ENCODE measurements at regions not wholly inside any gene's neighbourhood (a gene's known extent, or its start where the extent isn't known, plus 50 kb on each side); places are given as distances from the start of the nearest gene placed in this dataset.

GRCh38 chr5:142439207-142439860, 114.5 kb upstream of the SPRY4 start:
- Mint-ChIP-seq H3K27me3 (peaks cover 3% of the 10 kb centered on the region), H3K36me3 (no peaks in the 10 kb centered on the region), H3K4me3 (no peak overlapping the region), H3K4me1 (ENCODE audit: low read depth) (peaks cover 22% of the 10 kb centered on the region), H3K27ac (no peak overlapping the region), H3K9me3 (ENCODE audit: low read depth) (no peaks in the 10 kb centered on the region)

- Mint-ChIP-seq H3K27ac (no peak overlapping the region), H3K4me3 (no peak overlapping the region), H3K36me3 (no peaks in the 10 kb centered on the region), H3K4me1 (ENCODE audit: low read depth) (peaks cover 27% of the 10 kb centered on the region), H3K27me3 (peaks cover 3% of the 10 kb centered on the region), H3K9me3 (ENCODE audit: low read depth) (no peaks in the 10 kb centered on the region)
These were observed 113.8 kb upstream of the SPRY4 start for GRCh38 chr5:142438573-142438972.

GRCh38 chr5:142437563-142437962, 112.7 kb upstream of the SPRY4 start:
- Mint-ChIP-seq H3K9me3 (ENCODE audit: low read depth) (no peaks in the 10 kb centered on the region), H3K4me3 (no peak overlapping the region), H3K27me3 (peaks cover 3% of the 10 kb centered on the region), H3K27ac (no peak overlapping the region), H3K4me1 (ENCODE audit: low read depth) (peaks cover 37% of the 10 kb centered on the region), H3K36me3 (no peaks in the 10 kb centered on the region)

GRCh38 chr5:142435410-142436115, 110.7 kb upstream of the SPRY4 start:
- Mint-ChIP-seq H3K27me3 (no peaks in the 10 kb centered on the region), H3K9me3 (ENCODE audit: low read depth) (no peaks in the 10 kb centered on the region), H3K4me1 (ENCODE audit: low read depth) (peaks cover 39% of the 10 kb centered on the region), H3K4me3 (no peak overlapping the region), H3K36me3 (no peaks in the 10 kb centered on the region), H3K27ac (no peak overlapping the region)

GRCh38 chr5:142434322-142434612, 109.4 kb upstream of the SPRY4 start:
- Mint-ChIP-seq H3K9me3 (ENCODE audit: low read depth) (no peaks in the 10 kb centered on the region), H3K36me3 (no peaks in the 10 kb centered on the region), H3K27me3 (no peaks in the 10 kb centered on the region), H3K27ac (no peak overlapping the region), H3K4me1 (ENCODE audit: low read depth) (peaks cover 38% of the 10 kb centered on the region), H3K4me3 (no peak overlapping the region)

DNA sequence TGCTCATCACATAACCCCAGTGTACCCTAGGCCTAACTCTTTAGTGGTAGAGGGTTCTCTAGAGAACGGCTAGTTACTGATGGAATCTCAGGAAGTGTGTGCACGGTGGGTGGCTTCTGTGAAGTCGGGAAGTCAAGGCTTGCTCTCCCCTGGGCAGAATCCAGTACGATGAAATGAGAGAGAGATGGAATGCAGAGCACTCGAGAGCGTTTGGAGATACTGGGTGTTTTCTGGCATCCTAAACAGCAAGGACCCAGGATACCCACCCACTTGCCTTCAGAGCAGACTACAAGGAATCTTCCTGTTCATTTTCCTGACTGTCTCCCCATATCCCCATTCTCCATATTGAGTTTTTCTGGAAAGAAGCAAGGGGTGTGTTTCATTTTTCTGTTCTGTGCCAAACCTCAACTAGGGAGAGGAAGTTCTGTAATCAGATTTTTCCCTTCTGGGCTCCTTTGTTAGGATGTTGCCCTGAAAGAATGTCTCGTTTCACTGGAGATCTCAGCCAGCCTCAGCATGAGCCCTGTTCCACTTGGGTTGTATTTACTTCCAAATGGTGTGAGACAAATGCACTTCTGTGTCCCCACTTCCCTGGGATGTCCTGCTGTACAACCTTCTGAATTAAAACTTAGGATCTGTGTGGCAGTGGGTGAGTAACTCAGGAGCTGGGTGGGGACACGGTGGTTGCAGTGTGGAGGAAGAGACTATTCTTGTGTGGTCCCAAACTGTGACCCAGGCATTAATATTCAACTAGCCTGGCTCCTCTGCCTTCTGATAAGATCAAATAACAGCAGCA, 108.9 kb upstream of the SPRY4 start:
- no peak overlapping the region for H3K27ac Mint-ChIP-seq
- H3K4me3 Mint-ChIP-seq = no peak overlapping the region
- peaks cover 38% of the 10 kb centered on the region for H3K4me1 Mint-ChIP-seq (ENCODE audit: low read depth)
- H3K27me3 Mint-ChIP-seq = no peaks in the 10 kb centered on the region
- H3K9me3 Mint-ChIP-seq (ENCODE audit: low read depth) = no peaks in the 10 kb centered on the region
- no peaks in the 10 kb centered on the region for H3K36me3 Mint-ChIP-seq

DNA sequence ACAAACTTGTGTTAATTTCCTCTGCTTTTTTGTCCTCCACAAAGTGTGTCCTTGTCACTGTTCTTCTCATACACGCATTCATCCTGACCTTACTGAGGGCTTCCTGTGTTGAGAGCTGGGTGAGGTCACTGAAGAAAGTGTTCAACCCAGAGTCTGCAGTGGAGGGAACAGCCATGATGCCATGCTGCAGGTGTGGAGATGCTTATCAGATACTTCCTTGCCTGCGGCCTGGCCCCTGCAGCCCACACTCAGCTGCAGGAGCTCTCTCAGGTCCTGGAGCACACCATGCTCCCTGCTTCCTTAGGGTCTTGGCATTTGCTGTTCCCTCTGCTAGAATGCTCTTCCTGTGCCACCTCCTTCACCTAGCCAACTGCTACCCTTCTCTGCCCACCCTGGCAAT, 108.1 kb upstream of the SPRY4 start:
- Mint-ChIP-seq H3K27ac (peak overlapping the region; percentile 66), H3K4me1 (ENCODE audit: low read depth) (peaks cover 34% of the 10 kb centered on the region), H3K9me3 (ENCODE audit: low read depth) (no peaks in the 10 kb centered on the region), H3K36me3 (no peaks in the 10 kb centered on the region), H3K27me3 (no peaks in the 10 kb centered on the region), H3K4me3 (peak overlapping the region; percentile 64)

GRCh38 chr5:142432369-142432863, 107.6 kb upstream of the SPRY4 start:
- peak overlapping the region; percentile 64 for H3K4me3 Mint-ChIP-seq
- no peaks in the 10 kb centered on the region for H3K36me3 Mint-ChIP-seq
- peaks cover 35% of the 10 kb centered on the region for H3K4me1 Mint-ChIP-seq (ENCODE audit: low read depth)
- H3K27me3 Mint-ChIP-seq = no peaks in the 10 kb centered on the region
- peak overlapping the region; percentile 66 for H3K27ac Mint-ChIP-seq
- H3K9me3 Mint-ChIP-seq (ENCODE audit: low read depth) = no peaks in the 10 kb centered on the region

DNA sequence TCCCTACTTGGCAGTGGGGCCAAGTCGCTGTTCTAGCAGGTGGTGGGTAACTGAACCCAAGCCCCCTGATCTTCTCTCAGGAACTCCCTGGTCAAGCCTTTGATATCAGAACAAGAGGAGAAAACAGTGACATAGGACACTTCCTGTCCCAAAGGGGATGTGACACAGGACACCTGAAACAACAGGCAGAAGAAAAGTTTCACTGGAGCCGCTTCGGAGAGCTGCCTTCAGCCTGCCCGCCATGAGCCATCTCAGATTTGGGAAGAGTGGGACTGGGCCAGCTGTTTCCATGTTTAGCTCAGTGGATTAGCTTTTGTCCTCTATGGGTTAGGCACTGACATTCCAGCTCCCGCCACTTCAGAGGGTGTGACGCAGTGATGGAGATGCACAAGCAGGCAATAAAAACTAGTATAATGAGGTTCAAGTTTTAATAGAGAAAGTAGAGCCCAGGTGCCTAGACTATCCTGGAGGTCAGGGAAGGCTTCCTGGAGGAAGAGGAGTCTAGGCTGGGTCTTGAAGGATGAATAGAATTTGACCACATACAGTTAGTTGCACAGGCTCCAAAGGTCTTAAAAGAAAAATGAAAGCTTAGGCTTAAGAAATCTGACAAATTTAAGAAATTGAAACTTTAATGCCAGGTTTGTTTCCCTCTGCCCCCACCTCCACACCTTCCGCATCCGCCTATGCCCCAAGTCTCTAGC, 104.1 kb upstream of the SPRY4 start:
- H3K4me1 Mint-ChIP-seq (ENCODE audit: low read depth) = peaks cover 47% of the 10 kb centered on the region
- H3K4me3 Mint-ChIP-seq = no peak overlapping the region
- H3K36me3 Mint-ChIP-seq = no peaks in the 10 kb centered on the region
- H3K27ac Mint-ChIP-seq = peak overlapping the region; percentile 61
- no peaks in the 10 kb centered on the region for H3K27me3 Mint-ChIP-seq
- H3K9me3 Mint-ChIP-seq (ENCODE audit: low read depth) = no peaks in the 10 kb centered on the region

DNA sequence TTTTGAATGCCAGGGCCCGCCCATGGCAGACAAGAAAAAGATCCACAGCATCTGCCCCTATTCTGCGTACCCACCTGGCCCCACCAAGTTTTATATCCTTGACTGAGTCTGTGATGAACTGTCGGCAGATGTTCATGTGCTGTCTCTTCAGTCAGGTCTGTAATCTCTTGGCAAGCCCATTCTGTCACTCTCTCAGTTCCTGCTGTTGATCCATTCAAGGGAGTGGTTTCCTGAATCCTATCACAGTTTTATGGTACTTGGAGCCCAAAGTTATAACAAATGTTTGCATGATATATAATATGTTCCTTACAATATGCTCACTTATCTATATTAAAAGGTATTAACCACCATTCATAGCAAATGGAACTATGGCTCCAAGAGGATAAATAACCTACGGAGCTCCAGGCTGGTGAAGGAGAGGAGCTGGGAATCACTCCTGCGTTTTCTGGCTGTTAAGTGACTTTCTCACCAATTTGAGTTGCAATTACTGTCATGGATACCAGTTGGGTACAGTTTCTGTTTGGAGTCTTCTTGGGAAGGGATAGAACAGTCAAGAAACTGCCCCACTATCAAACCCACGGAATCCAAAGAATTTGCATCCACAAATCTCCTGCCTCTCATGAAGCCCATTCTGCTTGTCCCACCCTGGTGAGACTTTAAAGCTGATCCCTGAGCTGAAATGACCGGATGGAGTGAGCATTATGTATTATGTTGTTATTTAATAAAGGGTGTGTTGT, 103.4 kb upstream of the SPRY4 start:
- Mint-ChIP-seq H3K4me3 (no peak overlapping the region), H3K4me1 (ENCODE audit: low read depth) (peaks cover 41% of the 10 kb centered on the region), H3K9me3 (ENCODE audit: low read depth) (no peaks in the 10 kb centered on the region), H3K27me3 (no peaks in the 10 kb centered on the region), H3K36me3 (no peaks in the 10 kb centered on the region), H3K27ac (no peak overlapping the region)

GRCh38 chr5:142427529-142427928, 102.7 kb upstream of the SPRY4 start:
- no peaks in the 10 kb centered on the region for H3K9me3 Mint-ChIP-seq (ENCODE audit: low read depth)
- H3K4me3 Mint-ChIP-seq = no peak overlapping the region
- no peaks in the 10 kb centered on the region for H3K27me3 Mint-ChIP-seq
- peaks cover 39% of the 10 kb centered on the region for H3K4me1 Mint-ChIP-seq (ENCODE audit: low read depth)
- no peak overlapping the region for H3K27ac Mint-ChIP-seq
- no peaks in the 10 kb centered on the region for H3K36me3 Mint-ChIP-seq

DNA sequence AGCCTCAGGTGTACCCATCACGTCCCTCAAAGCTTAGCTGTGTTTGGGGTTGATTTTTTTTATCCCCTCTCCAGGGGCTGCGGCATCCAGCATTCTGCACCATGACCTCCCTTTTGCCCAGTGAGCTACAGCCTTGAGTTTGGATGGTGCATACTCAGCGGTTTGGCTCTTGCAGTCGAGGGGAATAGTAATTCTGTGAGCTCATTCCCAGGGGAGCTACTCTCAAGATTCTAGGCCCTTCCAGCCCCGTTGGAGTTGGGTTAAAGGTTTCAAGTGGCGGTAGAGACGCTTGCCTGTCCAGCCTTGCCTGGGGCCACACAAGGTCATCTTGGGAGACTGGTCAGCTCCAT, 102.2 kb upstream of the SPRY4 start:
- H3K27me3 Mint-ChIP-seq = no peaks in the 10 kb centered on the region
- H3K4me1 Mint-ChIP-seq (ENCODE audit: low read depth) = peaks cover 34% of the 10 kb centered on the region
- no peak overlapping the region for H3K4me3 Mint-ChIP-seq
- H3K27ac Mint-ChIP-seq = no peak overlapping the region
- no peaks in the 10 kb centered on the region for H3K9me3 Mint-ChIP-seq (ENCODE audit: low read depth)
- H3K36me3 Mint-ChIP-seq = no peaks in the 10 kb centered on the region

DNA sequence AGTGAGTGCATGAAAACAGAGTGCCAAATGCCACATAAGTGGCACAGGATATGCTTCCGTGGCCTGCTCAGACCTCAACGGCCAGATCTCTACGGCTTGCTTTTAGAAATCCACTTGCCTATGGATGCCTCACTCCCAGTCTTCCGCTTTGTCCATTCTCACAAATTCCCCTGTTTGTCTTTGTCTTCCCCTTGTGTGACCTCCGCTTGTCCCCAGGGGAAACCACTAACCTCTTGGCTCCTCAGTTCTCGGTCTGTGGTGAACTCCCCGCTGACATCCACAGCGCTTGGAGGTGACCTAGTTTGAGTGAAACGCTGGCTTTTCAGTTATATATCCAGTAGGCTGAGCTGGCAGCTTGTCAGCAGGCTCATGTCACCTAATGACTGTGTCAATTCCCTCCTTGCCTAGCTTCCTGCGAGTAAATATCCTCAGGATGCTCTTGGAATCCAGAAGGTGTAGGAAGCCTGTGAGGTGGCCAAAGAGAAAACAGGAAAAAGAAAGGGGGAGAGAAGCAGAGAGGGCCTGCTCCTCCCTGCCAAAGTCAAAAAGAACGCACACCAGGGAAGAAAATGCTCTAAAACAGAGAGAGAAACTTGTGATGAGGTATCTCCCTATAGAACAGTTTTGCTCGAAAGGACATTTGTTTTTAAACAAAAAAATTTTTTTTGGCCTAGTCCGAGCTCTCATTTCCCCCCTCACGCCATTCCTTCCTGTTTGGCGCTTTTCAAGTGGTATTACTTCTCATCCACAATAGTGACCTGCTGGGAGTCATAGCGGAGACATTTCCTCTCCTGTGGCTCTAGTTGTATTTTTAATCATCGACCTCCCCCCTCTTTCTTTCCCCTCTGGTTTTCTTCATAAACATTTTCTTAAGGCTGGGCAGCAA, 101.6 kb upstream of the SPRY4 start:
- H3K27ac Mint-ChIP-seq = no peak overlapping the region
- no peak overlapping the region for H3K4me3 Mint-ChIP-seq

More for the DNA sequence above, 101.6 kb upstream of the SPRY4 start:
- H3K27me3 Mint-ChIP-seq = no peaks in the 10 kb centered on the region
- H3K36me3 Mint-ChIP-seq = no peaks in the 10 kb centered on the region
- H3K4me1 Mint-ChIP-seq (ENCODE audit: low read depth) = peaks cover 32% of the 10 kb centered on the region
- H3K9me3 Mint-ChIP-seq (ENCODE audit: low read depth) = no peaks in the 10 kb centered on the region
